ENCODE measurements at regions not wholly inside any gene's neighbourhood (a gene's known extent, or its start where the extent isn't known, plus 50 kb on each side); places are given as distances from the start of the nearest gene placed in this dataset.
"Not testable (repeated sequence)": the region's sequence is repeated elsewhere in the genome, so short reads cannot be mapped to it uniquely, and the experiment has no call there.

- DNase-seq: no peak
Measured at GRCh38 chr12:42742716-42743115, 153.2 kb upstream of the PRICKLE1 start.

DNA sequence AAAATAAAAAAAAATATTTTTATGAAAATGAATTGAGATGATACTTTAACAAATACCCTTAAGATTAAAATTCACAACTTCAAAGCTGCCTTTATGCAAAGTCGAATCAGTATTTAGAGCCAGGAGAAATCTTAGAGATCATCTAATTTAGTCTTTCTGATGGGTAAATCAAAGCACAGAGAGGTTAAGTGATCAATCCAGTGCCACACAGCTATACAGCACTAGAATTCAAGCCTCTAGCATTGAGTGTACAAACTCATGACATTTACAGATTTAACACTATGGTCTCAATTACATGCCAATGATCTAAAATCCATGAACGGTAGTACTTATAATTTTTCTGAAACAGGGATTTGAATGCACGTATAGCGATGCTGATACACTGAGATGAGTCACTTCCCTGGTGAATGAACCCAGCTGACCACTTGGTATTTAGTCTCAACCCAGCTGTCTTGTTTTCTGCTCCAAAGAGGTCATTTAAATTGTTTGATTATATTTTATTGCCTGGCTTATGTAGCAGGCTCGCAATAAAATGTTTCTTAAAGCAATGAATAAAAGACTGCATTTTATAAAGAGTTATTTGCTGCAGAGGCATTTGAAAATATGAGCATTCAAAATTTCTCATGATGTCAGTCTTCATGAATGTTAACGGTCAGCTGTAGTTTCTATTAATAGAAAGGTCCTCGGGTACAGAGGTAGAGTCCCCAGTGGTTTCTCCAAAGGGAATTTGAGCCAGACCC is 152.4 kb upstream of the PRICKLE1 start:
- no peak for DNase-seq

GRCh38 chr12:42741091-42741490 is 151.5 kb upstream of the PRICKLE1 start:
- DNase-seq: no peak

DNA sequence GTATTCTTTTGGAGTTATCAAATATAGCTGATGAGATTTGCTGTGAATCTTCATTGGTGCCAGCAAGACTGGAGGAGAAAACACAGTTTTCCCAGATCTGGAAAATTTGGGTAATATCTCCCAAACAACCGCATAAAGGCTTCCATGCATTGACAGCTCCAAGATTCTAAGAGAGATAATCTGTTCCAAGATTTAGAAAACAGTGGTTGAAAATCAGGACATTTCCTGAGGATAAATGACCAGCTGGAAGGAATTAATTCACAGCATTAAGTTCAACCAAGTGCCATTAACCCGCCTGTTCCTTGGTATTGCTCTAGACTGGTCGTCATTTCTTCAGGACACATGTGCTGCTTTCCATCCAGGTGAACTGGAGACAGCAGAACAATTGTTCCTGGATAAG is 147.9 kb upstream of the PRICKLE1 start:
- no peak for DNase-seq

- no peak for DNase-seq
Measured at GRCh38 chr12:42735861-42736361, 146.4 kb upstream of the PRICKLE1 start.

- no peak for DNase-seq
Measured at GRCh38 chr12:42733911-42734310, 144.4 kb upstream of the PRICKLE1 start.

GRCh38 chr12:42732908-42733411 is 143.4 kb upstream of the PRICKLE1 start:
- no peak for DNase-seq

DNA sequence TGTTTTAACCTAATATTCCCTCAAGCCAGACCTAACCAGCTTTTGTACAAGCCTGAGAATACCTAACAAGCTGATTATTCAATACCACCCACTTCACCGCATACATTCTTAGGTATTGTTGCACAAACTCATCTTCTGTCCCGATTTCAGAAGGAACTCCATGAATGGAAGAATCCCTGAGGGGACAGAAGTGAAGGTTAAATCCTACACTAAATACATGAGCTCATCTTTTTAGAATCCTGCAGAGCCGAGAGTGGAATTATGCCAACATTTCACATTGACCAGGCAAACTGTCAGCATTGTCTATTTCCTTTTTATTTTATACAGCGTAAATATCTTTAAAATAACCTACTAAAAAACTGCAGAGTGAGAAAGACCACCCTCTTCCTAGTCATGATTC is 140.7 kb upstream of the PRICKLE1 start:
- DNase-seq: no peak

- DNase-seq: no peak
Measured at GRCh38 chr12:42729535-42729900, 140.0 kb upstream of the PRICKLE1 start.

GRCh38 chr12:42728770-42729534 is 139.4 kb upstream of the PRICKLE1 start:
- DNase-seq: no peak

GRCh38 chr12:42728287-42728686 is 138.7 kb upstream of the PRICKLE1 start:
- no peak for DNase-seq

- DNase-seq: no peak
Measured at GRCh38 chr12:42725809-42726208, 136.3 kb upstream of the PRICKLE1 start.

- DNase-seq: no peak
Measured at GRCh38 chr12:42716491-42716891, 126.9 kb upstream of the PRICKLE1 start.

DNA sequence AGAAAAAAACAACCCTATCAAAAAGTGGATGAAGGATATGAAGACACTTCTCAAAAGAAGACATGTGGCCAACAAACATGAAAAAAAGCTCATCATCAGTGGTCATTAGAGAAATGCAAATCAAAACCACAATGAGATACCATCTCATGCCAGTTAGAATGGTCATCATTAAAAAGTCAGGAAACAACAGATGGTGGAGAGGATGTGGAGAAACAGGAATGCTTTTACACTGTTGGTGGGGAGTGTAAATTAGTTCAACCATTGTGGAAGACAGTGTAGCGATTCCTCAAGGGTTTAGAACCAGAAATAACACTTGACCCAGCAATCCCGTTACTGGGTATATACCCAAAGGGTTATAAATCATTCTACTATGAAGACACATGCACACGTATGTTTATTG is 124.0 kb upstream of the PRICKLE1 start:
- DNase-seq: not testable (repeated sequence)

GRCh38 chr12:42708374-42708773 is 118.8 kb upstream of the PRICKLE1 start:
- not testable (repeated sequence) for DNase-seq

DNA sequence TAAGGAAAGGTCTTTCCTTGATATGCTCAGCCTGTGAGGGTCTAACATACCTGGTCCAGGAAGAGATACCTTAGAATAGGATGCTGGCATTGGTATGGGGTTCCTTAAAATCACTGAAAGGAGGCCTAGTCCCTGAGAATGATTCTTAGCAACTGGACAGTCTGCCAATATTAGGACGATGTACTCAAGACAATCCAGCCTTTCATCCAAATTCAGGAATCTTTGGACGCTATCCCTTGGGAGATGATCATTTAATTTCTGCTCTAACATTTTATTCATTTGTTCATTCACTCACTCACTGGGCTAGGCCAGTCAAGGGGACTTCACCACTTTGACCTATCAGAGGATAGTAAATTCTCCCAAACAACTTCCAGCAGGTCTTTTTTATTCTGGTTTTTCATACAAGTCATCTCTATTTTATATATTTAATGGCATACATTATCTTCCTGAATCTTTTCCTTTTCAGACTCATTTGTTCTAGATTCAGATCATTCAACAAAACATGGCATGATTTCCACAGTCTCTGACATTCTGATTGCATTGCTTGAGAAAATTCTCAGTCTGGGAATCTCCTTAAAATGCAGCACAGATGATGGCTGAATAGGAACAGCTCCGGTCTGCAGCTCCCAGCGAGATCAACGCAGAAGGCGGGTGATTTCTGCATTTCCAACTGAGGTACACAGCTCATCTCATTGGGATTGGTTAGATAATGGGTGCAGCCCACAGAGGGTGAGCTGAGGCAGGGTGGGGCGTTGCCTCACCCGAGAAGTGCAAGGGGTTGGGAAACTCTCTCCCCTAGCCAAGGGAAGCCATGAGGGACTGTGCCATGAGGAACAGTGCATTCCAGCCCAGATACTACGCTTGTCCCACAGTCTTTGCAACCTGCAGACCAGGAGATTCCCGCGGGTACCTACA is 118.0 kb upstream of the PRICKLE1 start:
- DNase-seq: no peak

- DNase-seq: no peak
Measured at GRCh38 chr12:42706321-42706720, 116.8 kb upstream of the PRICKLE1 start.

DNA sequence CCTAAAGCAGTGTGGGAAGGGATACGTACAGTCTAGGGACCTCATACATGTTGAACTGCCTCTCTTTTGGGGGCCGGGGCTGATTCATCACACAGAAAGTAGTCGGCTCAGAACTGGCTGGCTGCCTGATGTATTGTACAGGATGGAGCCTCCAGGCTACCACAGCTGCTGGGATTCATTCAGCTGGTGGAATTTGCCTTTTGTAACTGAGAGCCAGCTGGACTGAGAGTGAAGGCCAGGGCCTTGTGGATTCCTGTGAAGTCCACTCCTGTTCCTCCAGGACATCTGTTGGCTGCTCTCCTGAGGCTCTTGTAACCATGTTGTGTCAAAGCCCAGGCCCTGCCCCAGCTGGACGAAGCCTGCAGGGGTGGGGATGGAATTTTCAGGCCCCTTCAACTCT is 116.3 kb upstream of the PRICKLE1 start:
- DNase-seq: no peak

- no peak for DNase-seq
Measured at GRCh38 chr12:42704810-42705401, 115.4 kb upstream of the PRICKLE1 start.

DNA sequence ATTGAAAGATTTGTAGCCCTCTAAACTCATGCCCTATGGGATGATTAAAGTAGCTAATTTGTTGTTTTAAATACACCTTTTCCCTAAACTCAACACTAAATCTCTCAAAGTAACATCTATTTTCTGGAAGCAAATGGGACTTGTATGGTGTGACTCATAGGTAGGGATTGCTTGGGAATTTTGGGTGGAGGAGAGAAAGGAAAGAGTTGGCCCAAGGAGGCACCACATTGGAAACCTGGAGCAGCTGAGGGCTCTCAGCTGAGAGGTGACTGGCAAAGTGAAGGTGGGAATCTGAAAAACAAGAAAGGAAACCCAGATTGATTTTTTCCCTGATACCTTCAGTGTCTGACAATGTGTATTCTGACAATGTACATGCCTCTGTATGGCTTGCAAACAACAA is 114.8 kb upstream of the PRICKLE1 start:
- no peak for DNase-seq

DNA sequence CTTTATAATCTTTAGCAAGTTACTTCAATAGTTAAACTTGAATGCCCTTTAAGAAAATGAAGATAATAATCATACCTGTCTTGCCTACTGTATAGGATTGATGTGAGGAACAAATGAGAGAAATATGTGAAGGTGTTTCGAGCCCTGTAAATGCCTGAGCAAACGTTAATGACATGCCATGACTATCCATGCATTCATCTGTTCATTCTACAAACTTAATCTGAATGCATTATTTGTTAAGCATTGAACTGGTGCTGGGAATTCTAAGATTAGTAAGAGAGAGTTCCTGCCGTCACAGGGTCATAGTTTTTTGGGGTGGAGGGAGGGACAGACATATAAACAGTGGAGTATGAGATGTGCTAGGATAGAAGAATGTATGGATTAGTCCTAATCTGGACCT is 111.5 kb upstream of the PRICKLE1 start:
- DNase-seq: no peak

GRCh38 chr12:42698213-42698612 is 108.7 kb upstream of the PRICKLE1 start:
- no peak for DNase-seq

Data from NCI-H526 (cell line).